Endothelial cell (in vitro differentiated cells): ENCODE measurements at regions not wholly inside any gene's neighbourhood (a gene's known extent, or its start where the extent isn't known, plus 50 kb on each side); places are given as distances from the start of the nearest gene placed in this dataset.

ENCODE experiments used
- DNase-seq: peaks from one replicate; pipeline ENCODE4 v3.0.0; 2021; ENCODE audit warnings: low spot score
- H3K27ac Mint-ChIP-seq: one replicate; pipeline ENCODE4 v1.8.0; 2021; ENCODE audit warnings: mixed read lengths, inconsistent platforms; ENCODE audit not compliant: unreplicated experiment
- H3K27me3 Mint-ChIP-seq: one replicate; pipeline ENCODE4 v1.8.0; 2021; ENCODE audit warnings: mild to moderate bottlenecking, moderate library complexity, mixed read lengths, inconsistent platforms; ENCODE audit not compliant: unreplicated experiment
- H3K36me3 Mint-ChIP-seq: one replicate; pipeline ENCODE4 v1.8.0; 2021; ENCODE audit warnings: mild to moderate bottlenecking, low read depth, mixed read lengths, inconsistent platforms; ENCODE audit not compliant: unreplicated experiment
- H3K4me1 Mint-ChIP-seq: one replicate; pipeline ENCODE4 v1.8.0; 2021; ENCODE audit warnings: mild to moderate bottlenecking, mixed read lengths, inconsistent platforms; ENCODE audit not compliant: unreplicated experiment
- H3K4me3 Mint-ChIP-seq: one replicate; pipeline ENCODE4 v1.8.0; 2021; ENCODE audit warnings: mild to moderate bottlenecking, mixed read lengths, inconsistent platforms; ENCODE audit not compliant: unreplicated experiment
- H3K9me3 Mint-ChIP-seq: one replicate; pipeline ENCODE4 v1.8.0; 2021; ENCODE audit warnings: mixed read lengths, inconsistent platforms; ENCODE audit not compliant: unreplicated experiment
- TF ChIP-seq, protein P1 (sequence below): fragments of 200-600 bp; sonication (generic); IDR thresholded peaks from one replicate; pipeline ENCODE4 v1.5.0; 2021; ENCODE audit warnings: antibody characterized with exemption; ENCODE audit not compliant: unreplicated experiment

DNA sequence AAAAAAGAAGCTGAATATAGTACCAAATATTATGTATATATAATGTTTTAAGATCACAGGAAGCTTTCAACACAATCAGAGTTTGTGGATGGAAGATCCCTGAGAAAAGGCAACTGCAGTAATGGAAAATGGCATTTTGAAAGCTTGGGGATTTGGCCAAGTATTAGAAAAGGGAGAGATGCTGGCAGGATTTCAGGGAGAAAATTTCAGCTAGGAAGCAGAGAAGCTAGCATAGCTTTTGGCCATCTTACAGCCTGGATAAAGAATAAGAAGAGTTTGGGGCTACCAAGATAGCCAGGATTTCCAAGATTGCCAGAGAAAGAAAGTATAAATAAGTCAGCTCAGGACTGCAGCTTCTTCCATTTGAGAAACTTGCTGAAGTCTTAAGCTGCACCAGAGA, 440.8 kb upstream of the LUZP2 start:
- Mint-ChIP-seq H3K9me3 (no peaks in the 10 kb centered on the region), H3K4me1 (no peaks in the 10 kb centered on the region), H3K27me3 (no peaks in the 10 kb centered on the region), H3K4me3 (no peak overlapping the region), H3K27ac (no peak overlapping the region), H3K36me3 (no peaks in the 10 kb centered on the region)
- TF ChIP-seq, protein P1, sequence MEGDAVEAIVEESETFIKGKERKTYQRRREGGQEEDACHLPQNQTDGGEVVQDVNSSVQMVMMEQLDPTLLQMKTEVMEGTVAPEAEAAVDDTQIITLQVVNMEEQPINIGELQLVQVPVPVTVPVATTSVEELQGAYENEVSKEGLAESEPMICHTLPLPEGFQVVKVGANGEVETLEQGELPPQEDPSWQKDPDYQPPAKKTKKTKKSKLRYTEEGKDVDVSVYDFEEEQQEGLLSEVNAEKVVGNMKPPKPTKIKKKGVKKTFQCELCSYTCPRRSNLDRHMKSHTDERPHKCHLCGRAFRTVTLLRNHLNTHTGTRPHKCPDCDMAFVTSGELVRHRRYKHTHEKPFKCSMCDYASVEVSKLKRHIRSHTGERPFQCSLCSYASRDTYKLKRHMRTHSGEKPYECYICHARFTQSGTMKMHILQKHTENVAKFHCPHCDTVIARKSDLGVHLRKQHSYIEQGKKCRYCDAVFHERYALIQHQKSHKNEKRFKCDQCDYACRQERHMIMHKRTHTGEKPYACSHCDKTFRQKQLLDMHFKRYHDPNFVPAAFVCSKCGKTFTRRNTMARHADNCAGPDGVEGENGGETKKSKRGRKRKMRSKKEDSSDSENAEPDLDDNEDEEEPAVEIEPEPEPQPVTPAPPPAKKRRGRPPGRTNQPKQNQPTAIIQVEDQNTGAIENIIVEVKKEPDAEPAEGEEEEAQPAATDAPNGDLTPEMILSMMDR: no peak
- no peak for DNase-seq

DNA sequence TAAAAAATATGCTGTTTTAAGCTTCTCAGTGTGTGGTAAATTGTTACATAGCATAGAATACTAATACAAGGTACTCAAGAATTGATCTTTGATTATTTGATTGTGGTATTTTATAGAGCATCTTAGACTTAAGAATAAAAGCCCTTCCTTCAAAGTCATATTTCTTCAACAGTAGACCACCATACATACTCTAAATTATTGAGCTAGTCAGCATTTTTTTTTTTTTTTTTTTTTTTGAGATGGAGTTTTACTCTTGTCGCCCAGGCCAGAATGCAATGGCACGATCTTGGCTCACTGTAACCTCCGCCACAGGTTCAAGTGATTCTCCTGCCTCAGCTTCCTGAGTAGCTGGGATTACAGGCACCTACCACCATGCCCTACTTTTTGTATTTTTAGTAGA, 436.7 kb upstream of the LUZP2 start:
- DNase-seq: no peak
- H3K27me3 Mint-ChIP-seq: no peaks in the 10 kb centered on the region
- H3K27ac Mint-ChIP-seq: no peak overlapping the region
- no peaks in the 10 kb centered on the region for H3K36me3 Mint-ChIP-seq
- H3K4me1 Mint-ChIP-seq: no peaks in the 10 kb centered on the region
- no peaks in the 10 kb centered on the region for H3K9me3 Mint-ChIP-seq
- TF ChIP-seq, protein P1: no peak
- H3K4me3 Mint-ChIP-seq: no peak overlapping the region

DNA sequence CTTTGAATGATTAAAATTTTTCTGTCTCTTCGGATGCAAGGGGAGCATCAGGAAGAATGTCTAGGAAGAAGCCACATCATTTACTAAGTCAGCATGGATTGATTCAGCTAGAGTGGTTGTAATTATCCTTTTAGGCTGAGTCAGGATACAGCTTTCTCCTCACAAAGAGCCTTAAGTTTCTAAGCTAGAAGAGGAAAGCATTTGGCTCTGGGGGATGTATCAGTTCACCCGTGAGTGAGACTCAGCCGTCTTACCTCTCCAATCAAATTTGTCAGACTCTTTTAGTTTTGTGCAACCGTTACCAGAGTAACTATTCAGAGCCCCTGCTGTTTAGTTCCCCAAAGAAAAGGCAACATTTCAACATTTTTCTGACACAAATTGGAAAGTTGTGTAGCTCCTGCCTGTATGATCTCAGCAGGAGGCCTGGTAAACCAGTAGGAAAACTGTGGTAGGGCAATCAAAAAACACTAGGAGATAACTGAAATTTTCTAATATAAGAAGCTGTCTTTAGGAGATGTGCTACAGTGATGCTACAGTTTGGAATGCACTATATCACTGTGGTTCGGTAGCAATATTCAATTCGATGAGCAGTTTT, 432.4 kb upstream of the LUZP2 start:
- no peak overlapping the region for H3K27ac Mint-ChIP-seq
- no peaks in the 10 kb centered on the region for H3K4me1 Mint-ChIP-seq
- TF ChIP-seq, protein P1: no peak
- H3K36me3 Mint-ChIP-seq: no peaks in the 10 kb centered on the region
- H3K4me3 Mint-ChIP-seq: no peak overlapping the region
- no peak for DNase-seq
- H3K27me3 Mint-ChIP-seq: no peaks in the 10 kb centered on the region
- no peaks in the 10 kb centered on the region for H3K9me3 Mint-ChIP-seq

DNA sequence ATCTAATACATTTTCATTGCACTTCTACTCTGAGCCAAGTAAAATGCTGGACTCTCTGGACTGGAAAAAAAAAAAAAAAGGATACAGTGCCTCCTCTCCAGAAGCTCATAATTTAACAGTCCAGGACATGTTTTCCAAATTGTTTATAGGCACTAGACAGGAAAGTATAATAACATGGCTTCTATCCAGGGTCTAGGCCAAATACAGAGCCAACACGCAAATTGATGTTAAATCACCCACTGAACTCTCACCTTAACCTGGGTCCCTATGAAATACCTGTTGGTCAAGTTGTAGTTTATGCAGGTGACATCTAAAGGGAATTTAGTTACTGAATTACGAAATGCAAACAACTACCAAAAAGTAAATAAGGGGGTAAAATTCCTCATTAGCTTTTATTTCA, 428.7 kb upstream of the LUZP2 start:
- H3K4me1 Mint-ChIP-seq: no peaks in the 10 kb centered on the region
- no peak overlapping the region for H3K4me3 Mint-ChIP-seq
- H3K9me3 Mint-ChIP-seq: no peaks in the 10 kb centered on the region
- TF ChIP-seq, protein P1: no peak
- H3K27me3 Mint-ChIP-seq: no peaks in the 10 kb centered on the region
- no peak overlapping the region for H3K27ac Mint-ChIP-seq
- no peak for DNase-seq
- no peaks in the 10 kb centered on the region for H3K36me3 Mint-ChIP-seq

DNA sequence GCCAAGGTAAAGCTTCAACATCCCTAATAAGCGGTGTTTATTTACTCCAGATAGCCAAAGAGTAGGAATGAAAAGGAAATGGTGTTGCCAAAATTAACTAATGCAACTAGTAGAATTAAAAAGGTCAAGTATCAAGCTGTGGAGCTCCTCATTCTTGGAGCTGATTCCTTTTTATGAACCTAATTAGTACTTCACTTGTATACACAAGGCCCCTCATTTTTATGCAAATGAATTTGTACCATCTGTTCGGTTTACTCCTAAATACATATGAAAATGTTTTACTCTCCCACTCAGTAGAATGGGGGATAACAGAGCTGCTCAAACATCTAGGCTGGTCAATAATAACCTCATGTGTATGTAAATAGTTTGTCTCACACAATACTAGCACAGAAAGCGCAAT, 426.4 kb upstream of the LUZP2 start:
- H3K27ac Mint-ChIP-seq: no peak overlapping the region
- H3K4me3 Mint-ChIP-seq: no peak overlapping the region
- DNase-seq: no peak
- H3K27me3 Mint-ChIP-seq: no peaks in the 10 kb centered on the region
- TF ChIP-seq, protein P1: no peak
- no peaks in the 10 kb centered on the region for H3K36me3 Mint-ChIP-seq
- no peaks in the 10 kb centered on the region for H3K9me3 Mint-ChIP-seq
- no peaks in the 10 kb centered on the region for H3K4me1 Mint-ChIP-seq
